GM12891 (cell line): ENCODE measurements at regions not wholly inside any gene's neighbourhood (a gene's known extent, or its start where the extent isn't known, plus 50 kb on each side); places are given as distances from the start of the nearest gene placed in this dataset.

Source experiments
- PAX5 ChIP-seq: IDR thresholded peaks from 2 replicates; pipeline ENCODE4 v1.6.1; 2011; ENCODE audit warnings: low read length, moderate library complexity, mild to moderate bottlenecking; ENCODE audit not compliant: insufficient read depth, severe bottlenecking
- POLR2A ChIP-seq: IDR thresholded peaks from 2 replicates; pipeline ENCODE4 v1.6.1; 2011; ENCODE audit warnings: low read depth, low read length, control low read depth
- POLR2AphosphoS5 ChIP-seq: IDR thresholded peaks from 2 replicates; pipeline ENCODE4 v1.6.1; 2011; ENCODE audit warnings: low read depth, low read length, control low read depth
- TAF1 ChIP-seq: IDR thresholded peaks from 2 replicates; pipeline ENCODE4 v1.6.1; 2011; ENCODE audit warnings: low read depth, low read length, control low read depth

DNA sequence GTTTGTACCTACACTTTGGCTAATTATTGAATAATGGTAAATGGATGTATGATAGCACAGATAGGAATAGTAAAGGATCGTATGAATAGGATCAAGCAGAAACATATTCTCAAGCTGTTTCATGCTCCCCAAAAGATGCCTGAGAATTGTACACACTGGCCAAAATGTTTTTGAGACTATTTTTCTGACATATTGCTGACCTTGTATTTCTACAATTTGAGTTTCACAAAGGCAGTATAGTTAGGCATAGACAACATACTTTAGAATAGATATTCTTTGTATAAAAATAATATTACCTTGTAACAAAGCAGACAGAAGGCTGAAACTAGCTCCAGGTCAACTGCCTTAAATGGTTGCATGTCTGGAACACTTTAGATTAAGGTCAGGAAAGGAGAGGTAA is 598.4 kb downstream of the COL12A1 start:
- no peak for TF ChIP-seq POLR2AphosphoS5
- TF ChIP-seq POLR2A: no peak
- no peak for TF ChIP-seq TAF1
- TF ChIP-seq PAX5: no peak
